Prostate gland (tissue), 2 donors: ENCODE measurements at regions not wholly inside any gene's neighbourhood (a gene's known extent, or its start where the extent isn't known, plus 50 kb on each side); places are given as distances from the start of the nearest gene placed in this dataset.

Experiments
- CTCF ChIP-seq, 4 experiments: fragments of 200-600 bp in 2 of 4; fragments of 450-650 bp in 2 of 4; sonication (generic) in 2 of 4; IDR thresholded peaks; 1 replicate in 3 of 4; 2 replicates in 1 of 4; pipeline ENCODE4 v1.5.1; 2016 to 2019; ENCODE audit warnings: antibody characterized with exemption in 4 of 4, mild to moderate bottlenecking in 2 of 4, moderate library complexity in 2 of 4
- POLR2A ChIP-seq: fragments of 450-650 bp; IDR thresholded peaks from one replicate; pipeline ENCODE4 v1.6.1; 2016; ENCODE audit warnings: antibody characterized with exemption, mild to moderate bottlenecking
- POLR2AphosphoS5 ChIP-seq: sonication (generic); formaldehyde crosslinking; IDR thresholded peaks from one replicate; pipeline ENCODE4 v1.6.1; 2017; ENCODE audit warnings: antibody characterized with exemption

GRCh38 chr2:60376252-60376651 is 177.2 kb downstream of the BCL11A start:
- TF ChIP-seq POLR2A (no peak), CTCF (IDR thresholded peaks at IDR 0.05) (no peak), POLR2AphosphoS5 (no peak)
